ENCODE measurements at regions not wholly inside any gene's neighbourhood (a gene's known extent, or its start where the extent isn't known, plus 50 kb on each side); places are given as distances from the start of the nearest gene placed in this dataset.
A peak's percentile ranks its signal among the peaks of the same experiment; 100 is the strongest.
"Not testable (repeated sequence)": the region's sequence is repeated elsewhere in the genome, so short reads cannot be mapped to it uniquely, and the experiment has no call there.

GRCh38 chr14:106395456-106396050, 869.2 kb downstream of the TMEM121 start:
- Histone ChIP-seq H3K27me3 (no peaks in the 10 kb centered on the region), H3K4me3 (no peak overlapping the region), H3K4me1 (ENCODE audit: low read depth) (no peaks in the 10 kb centered on the region), H3K9me3 (ENCODE audit: low read depth) (no peaks in the 10 kb centered on the region), H3K27ac (no peak overlapping the region), H3K36me3 (no peaks in the 10 kb centered on the region)
- DNase-seq (ENCODE audit: low read depth in 1 of 2, low spot score in 1 of 2), result no peak
- TF ChIP-seq CTCF (IDR thresholded peaks at IDR 0.05; ENCODE audit: low read depth, low read length), result no peak

- Histone ChIP-seq H3K36me3 (no peaks in the 10 kb centered on the region), H3K4me1 (ENCODE audit: low read depth) (no peaks in the 10 kb centered on the region), H3K27me3 (no peaks in the 10 kb centered on the region), H3K4me3 (no peak overlapping the region), H3K27ac (no peak overlapping the region), H3K9me3 (ENCODE audit: low read depth) (no peaks in the 10 kb centered on the region)
- no peak for DNase-seq (ENCODE audit: low read depth in 1 of 2, low spot score in 1 of 2)
- TF ChIP-seq CTCF (IDR thresholded peaks at IDR 0.05; ENCODE audit: low read depth, low read length), result no peak
These were observed 870.6 kb downstream of the TMEM121 start for GRCh38 chr14:106396999-106397398.

GRCh38 chr14:106398931-106399331, 872.5 kb downstream of the TMEM121 start:
- H3K27ac ChIP-seq; H3K36me3 ChIP-seq; H3K4me3 ChIP-seq; H3K27me3 ChIP-seq; H3K4me1 ChIP-seq (ENCODE audit: low read depth); H3K9me3 ChIP-seq (ENCODE audit: low read depth); DNase-seq (ENCODE audit: low read depth in 1 of 2, low spot score in 1 of 2): not testable (repeated sequence)

- not testable (repeated sequence) for H3K9me3 ChIP-seq (ENCODE audit: low read depth); H3K27me3 ChIP-seq; H3K27ac ChIP-seq; H3K4me3 ChIP-seq; H3K36me3 ChIP-seq; H3K4me1 ChIP-seq (ENCODE audit: low read depth); DNase-seq (ENCODE audit: low read depth in 1 of 2, low spot score in 1 of 2)
These were observed 874.9 kb downstream of the TMEM121 start for GRCh38 chr14:106401316-106401715.

GRCh38 chr14:106410229-106410628, 883.8 kb downstream of the TMEM121 start:
- H3K9me3 ChIP-seq (ENCODE audit: low read depth); H3K36me3 ChIP-seq; H3K4me3 ChIP-seq; H3K27ac ChIP-seq; H3K4me1 ChIP-seq (ENCODE audit: low read depth); DNase-seq (ENCODE audit: low read depth in 1 of 2, low spot score in 1 of 2); H3K27me3 ChIP-seq: not testable (repeated sequence)

- Histone ChIP-seq H3K4me1 (ENCODE audit: low read depth) (no peaks in the 10 kb centered on the region), H3K36me3 (no peaks in the 10 kb centered on the region), H3K4me3 (no peak overlapping the region), H3K9me3 (ENCODE audit: low read depth) (no peaks in the 10 kb centered on the region), H3K27me3 (no peaks in the 10 kb centered on the region), H3K27ac (no peak overlapping the region)
- TF ChIP-seq CTCF (IDR thresholded peaks at IDR 0.05; ENCODE audit: low read depth, low read length), result no peak
- DNase-seq (ENCODE audit: low read depth in 1 of 2, low spot score in 1 of 2), result no peak
These were observed 888.1 kb downstream of the TMEM121 start for GRCh38 chr14:106414464-106414863.

- H3K27me3 ChIP-seq, result no peaks in the 10 kb centered on the region
- H3K27ac ChIP-seq, result no peak overlapping the region
- H3K4me1 ChIP-seq (ENCODE audit: low read depth), result no peaks in the 10 kb centered on the region
- TF ChIP-seq CTCF (IDR thresholded peaks at IDR 0.05; ENCODE audit: low read depth, low read length), result peak; percentile 25
- no peak overlapping the region for H3K4me3 ChIP-seq
- H3K9me3 ChIP-seq (ENCODE audit: low read depth), result no peaks in the 10 kb centered on the region
- H3K36me3 ChIP-seq, result no peaks in the 10 kb centered on the region
- no peak for DNase-seq (ENCODE audit: low read depth in 1 of 2, low spot score in 1 of 2)
These were observed 891.1 kb downstream of the TMEM121 start for GRCh38 chr14:106417224-106418049.
